ENCODE measurements at regions not wholly inside any gene's neighbourhood (a gene's known extent, or its start where the extent isn't known, plus 50 kb on each side); places are given as distances from the start of the nearest gene placed in this dataset.

GRCh38 chr20:62591591-62591990, 50.7 kb upstream of the SLCO4A1 start:
- in situ Hi-C loops (cut with MboI; ENCODE audit: low pct_unique_long_range_greater_than_20kb, low sequenced_read_pairs, unreplicated experiment) = no loop called here
- no peak for DNase-seq (ENCODE audit: low spot score)
- no peak for TF ChIP-seq CTCF (IDR thresholded peaks at IDR 0.05; ENCODE audit: extremely low read depth, insufficient read depth, missing control alignments)

All from GM13977 (cell line).